ENCODE measurements at regions not wholly inside any gene's neighbourhood (a gene's known extent, or its start where the extent isn't known, plus 50 kb on each side); places are given as distances from the start of the nearest gene placed in this dataset.

DNA sequence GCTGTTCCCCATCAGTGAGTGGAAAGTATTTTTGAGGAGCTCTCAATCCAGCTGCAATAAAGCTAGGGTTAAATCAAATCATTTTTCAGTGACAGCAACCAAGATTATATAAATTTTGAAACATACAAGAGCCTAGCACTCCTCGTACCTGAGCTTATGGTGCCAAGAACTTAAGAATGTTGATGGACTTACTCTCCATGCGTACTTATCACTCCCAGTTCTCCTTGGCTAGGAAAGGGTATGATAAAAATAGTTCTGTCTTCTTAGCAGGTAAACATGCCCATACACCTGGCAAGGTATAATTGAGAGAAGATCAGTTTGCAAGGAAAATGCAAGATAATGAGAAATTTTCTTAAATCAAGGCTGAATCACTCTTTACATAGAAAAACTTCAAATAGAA is 64.5 kb upstream of the SEMA6D start:
- Histone ChIP-seq H3K36me3 (ENCODE audit: insufficient read depth, low read length) (no peaks in the 10 kb centered on the region), H3K4me2 (ENCODE audit: low read length) (no peak overlapping the region), H3K79me2 (ENCODE audit: insufficient read depth, low read length) (no peaks in the 10 kb centered on the region), H3K4me3 (ENCODE audit: insufficient read depth, low read depth, low read length) (no peak overlapping the region), H3K27me3 (ENCODE audit: insufficient read depth, low read length) (no peaks in the 10 kb centered on the region), H3K9ac (ENCODE audit: low read length) (no peak overlapping the region), H3K27ac (ENCODE audit: low read depth, low read length) (no peak overlapping the region), H3K4me1 (ENCODE audit: insufficient read depth, low read length) (no peaks in the 10 kb centered on the region), H2AFZ (ENCODE audit: low read depth, low read length) (no peak overlapping the region), H4K20me1 (ENCODE audit: insufficient read depth, low read length) (no peaks in the 10 kb centered on the region), H3K9me3 (ENCODE audit: insufficient read depth, low read depth, low read length) (no peaks in the 10 kb centered on the region)
- Mint-ChIP-seq H3K4me3 (ENCODE audit: unreplicated experiment) (no peak overlapping the region), H3K27ac (ENCODE audit: unreplicated experiment) (no peak overlapping the region), H3K4me1 (ENCODE audit: low read depth, unreplicated experiment) (no peaks in the 10 kb centered on the region), H3K27me3 (ENCODE audit: low read depth, unreplicated experiment) (peaks cover 18% of the 10 kb centered on the region), H3K9me3 (ENCODE audit: unreplicated experiment) (no peaks in the 10 kb centered on the region), H3K36me3 (ENCODE audit: low read depth, unreplicated experiment) (no peaks in the 10 kb centered on the region)
- no peak for DNase-seq (ENCODE audit: low read depth)
- TF ChIP-seq, protein P1, sequence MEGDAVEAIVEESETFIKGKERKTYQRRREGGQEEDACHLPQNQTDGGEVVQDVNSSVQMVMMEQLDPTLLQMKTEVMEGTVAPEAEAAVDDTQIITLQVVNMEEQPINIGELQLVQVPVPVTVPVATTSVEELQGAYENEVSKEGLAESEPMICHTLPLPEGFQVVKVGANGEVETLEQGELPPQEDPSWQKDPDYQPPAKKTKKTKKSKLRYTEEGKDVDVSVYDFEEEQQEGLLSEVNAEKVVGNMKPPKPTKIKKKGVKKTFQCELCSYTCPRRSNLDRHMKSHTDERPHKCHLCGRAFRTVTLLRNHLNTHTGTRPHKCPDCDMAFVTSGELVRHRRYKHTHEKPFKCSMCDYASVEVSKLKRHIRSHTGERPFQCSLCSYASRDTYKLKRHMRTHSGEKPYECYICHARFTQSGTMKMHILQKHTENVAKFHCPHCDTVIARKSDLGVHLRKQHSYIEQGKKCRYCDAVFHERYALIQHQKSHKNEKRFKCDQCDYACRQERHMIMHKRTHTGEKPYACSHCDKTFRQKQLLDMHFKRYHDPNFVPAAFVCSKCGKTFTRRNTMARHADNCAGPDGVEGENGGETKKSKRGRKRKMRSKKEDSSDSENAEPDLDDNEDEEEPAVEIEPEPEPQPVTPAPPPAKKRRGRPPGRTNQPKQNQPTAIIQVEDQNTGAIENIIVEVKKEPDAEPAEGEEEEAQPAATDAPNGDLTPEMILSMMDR (IDR thresholded peaks at IDR 0.05; ENCODE audit: insufficient read depth, low read depth, low read length): no peak
- TF ChIP-seq EZH2 (IDR thresholded peaks at IDR 0.05; ENCODE audit: insufficient read depth, low read length): no peak
- FAIRE-seq: no peak

GRCh38 chr15:47661661-47662180 is 55.6 kb upstream of the SEMA6D start:
- FAIRE-seq (no peak), DNase-seq (ENCODE audit: low read depth) (no peak)
- H3K9ac ChIP-seq (ENCODE audit: low read length): no peak overlapping the region
- no peak overlapping the region for H3K4me3 Mint-ChIP-seq (ENCODE audit: unreplicated experiment)
- H3K27ac ChIP-seq (ENCODE audit: low read depth, low read length): no peak overlapping the region
- H3K9me3 ChIP-seq (ENCODE audit: insufficient read depth, low read depth, low read length): no peaks in the 10 kb centered on the region
- H3K4me1 ChIP-seq (ENCODE audit: insufficient read depth, low read length): no peaks in the 10 kb centered on the region
- no peak overlapping the region for H2AFZ ChIP-seq (ENCODE audit: low read depth, low read length)
- H3K4me1 Mint-ChIP-seq (ENCODE audit: low read depth, unreplicated experiment): peaks cover 2% of the 10 kb centered on the region
- no peaks in the 10 kb centered on the region for H3K27me3 ChIP-seq (ENCODE audit: insufficient read depth, low read length)
- no peak overlapping the region for H3K4me3 ChIP-seq (ENCODE audit: insufficient read depth, low read depth, low read length)
- TF ChIP-seq, protein P1 (IDR thresholded peaks at IDR 0.05; ENCODE audit: insufficient read depth, low read depth, low read length): no peak
- TF ChIP-seq EZH2 (IDR thresholded peaks at IDR 0.05; ENCODE audit: insufficient read depth, low read length): no peak
- peak overlapping the region; percentile 1 for H3K27ac Mint-ChIP-seq (ENCODE audit: unreplicated experiment)
- no peak overlapping the region for H3K4me2 ChIP-seq (ENCODE audit: low read length)
- H3K27me3 Mint-ChIP-seq (ENCODE audit: low read depth, unreplicated experiment): peaks cover 4% of the 10 kb centered on the region
- H3K36me3 ChIP-seq (ENCODE audit: insufficient read depth, low read length): no peaks in the 10 kb centered on the region
- H3K79me2 ChIP-seq (ENCODE audit: insufficient read depth, low read length): no peaks in the 10 kb centered on the region
- H4K20me1 ChIP-seq (ENCODE audit: insufficient read depth, low read length): no peaks in the 10 kb centered on the region
- H3K36me3 Mint-ChIP-seq (ENCODE audit: low read depth, unreplicated experiment): no peaks in the 10 kb centered on the region
- no peaks in the 10 kb centered on the region for H3K9me3 Mint-ChIP-seq (ENCODE audit: unreplicated experiment)

GRCh38 chr15:47663101-47663500 is 54.2 kb upstream of the SEMA6D start:
- DNase-seq (ENCODE audit: low read depth) (no peak), FAIRE-seq (no peak)
- Histone ChIP-seq H3K4me2 (ENCODE audit: low read length) (no peak overlapping the region), H3K9ac (ENCODE audit: low read length) (no peak overlapping the region), H3K4me1 (ENCODE audit: insufficient read depth, low read length) (no peaks in the 10 kb centered on the region), H3K79me2 (ENCODE audit: insufficient read depth, low read length) (no peaks in the 10 kb centered on the region), H3K36me3 (ENCODE audit: insufficient read depth, low read length) (no peaks in the 10 kb centered on the region), H4K20me1 (ENCODE audit: insufficient read depth, low read length) (no peaks in the 10 kb centered on the region), H2AFZ (ENCODE audit: low read depth, low read length) (no peak overlapping the region), H3K4me3 (ENCODE audit: insufficient read depth, low read depth, low read length) (no peak overlapping the region), H3K9me3 (ENCODE audit: insufficient read depth, low read depth, low read length) (no peaks in the 10 kb centered on the region), H3K27me3 (ENCODE audit: insufficient read depth, low read length) (no peaks in the 10 kb centered on the region), H3K27ac (ENCODE audit: low read depth, low read length) (no peak overlapping the region)
- TF ChIP-seq, protein P1 (IDR thresholded peaks at IDR 0.05; ENCODE audit: insufficient read depth, low read depth, low read length): no peak
- TF ChIP-seq EZH2 (IDR thresholded peaks at IDR 0.05; ENCODE audit: insufficient read depth, low read length): no peak
- Mint-ChIP-seq H3K4me1 (ENCODE audit: low read depth, unreplicated experiment) (peaks cover 2% of the 10 kb centered on the region), H3K9me3 (ENCODE audit: unreplicated experiment) (no peaks in the 10 kb centered on the region), H3K4me3 (ENCODE audit: unreplicated experiment) (no peak overlapping the region), H3K27ac (ENCODE audit: unreplicated experiment) (no peak overlapping the region), H3K27me3 (ENCODE audit: low read depth, unreplicated experiment) (peaks cover 4% of the 10 kb centered on the region), H3K36me3 (ENCODE audit: low read depth, unreplicated experiment) (no peaks in the 10 kb centered on the region)

Data from astrocyte (in vitro differentiated cells and primary cell).